GM18520 (cell line): ENCODE measurements at regions not wholly inside any gene's neighbourhood (a gene's known extent, or its start where the extent isn't known, plus 50 kb on each side); places are given as distances from the start of the nearest gene placed in this dataset.

Experiments used
- ATAC-seq: cut with Tn5 transposase; IDR thresholded peaks from one replicate; pipeline ENCODE4 v1.9.1; 2021; ENCODE audit not compliant: unreplicated experiment

- no peak for ATAC-seq
Observed at GRCh38 chr18:38301621-38302020, 736.0 kb upstream of the CELF4 start.

- ATAC-seq, result no peak
Observed at GRCh38 chr18:38297910-38298309, 732.3 kb upstream of the CELF4 start.

- no peak for ATAC-seq
Observed at GRCh38 chr18:38290229-38290628, 724.6 kb upstream of the CELF4 start.

- no peak for ATAC-seq
Observed at GRCh38 chr18:38284972-38285371, 719.4 kb upstream of the CELF4 start.

- no peak for ATAC-seq
Observed at GRCh38 chr18:38263066-38263465, 697.5 kb upstream of the CELF4 start.

- no peak for ATAC-seq
Observed at GRCh38 chr18:38262661-38263060, 697.1 kb upstream of the CELF4 start.

GRCh38 chr18:38257661-38258060 is 692.1 kb upstream of the CELF4 start:
- ATAC-seq, result no peak

- ATAC-seq, result no peak
Observed at GRCh38 chr18:38256366-38256765, 690.8 kb upstream of the CELF4 start.

GRCh38 chr18:38250971-38251370 is 685.4 kb upstream of the CELF4 start:
- ATAC-seq, result no peak

GRCh38 chr18:38244480-38244879 is 678.9 kb upstream of the CELF4 start:
- no peak for ATAC-seq

GRCh38 chr18:38243291-38243690 is 677.7 kb upstream of the CELF4 start:
- no peak for ATAC-seq

GRCh38 chr18:38241736-38242135 is 676.1 kb upstream of the CELF4 start:
- no peak for ATAC-seq

GRCh38 chr18:38241216-38241615 is 675.6 kb upstream of the CELF4 start:
- no peak for ATAC-seq

- ATAC-seq, result no peak
Observed at GRCh38 chr18:38239606-38240005, 674.0 kb upstream of the CELF4 start.

- no peak for ATAC-seq
Observed at GRCh38 chr18:38237796-38238195, 672.2 kb upstream of the CELF4 start.

GRCh38 chr18:38221476-38222100 is 656.0 kb upstream of the CELF4 start:
- ATAC-seq, result no peak

- ATAC-seq, result no peak
Observed at GRCh38 chr18:38198956-38199355, 633.4 kb upstream of the CELF4 start.

GRCh38 chr18:38198526-38198925 is 632.9 kb upstream of the CELF4 start:
- ATAC-seq, result no peak

- ATAC-seq, result no peak
Observed at GRCh38 chr18:38186491-38186890, 620.9 kb upstream of the CELF4 start.

- no peak for ATAC-seq
Observed at GRCh38 chr18:38174594-38174993, 609.0 kb upstream of the CELF4 start.

- ATAC-seq, result no peak
Observed at GRCh38 chr18:38174173-38174572, 608.6 kb upstream of the CELF4 start.

GRCh38 chr18:38170845-38171244 is 605.2 kb upstream of the CELF4 start:
- ATAC-seq, result no peak

- ATAC-seq, result no peak
Observed at GRCh38 chr18:38167623-38168022, 602.0 kb upstream of the CELF4 start.
